ENCODE measurements at regions not wholly inside any gene's neighbourhood (a gene's known extent, or its start where the extent isn't known, plus 50 kb on each side); places are given as distances from the start of the nearest gene placed in this dataset.

GRCh38 chr3:82938821-82939328, 1177.4 kb upstream of the GBE1 start:
- ATAC-seq, result no peak
- no peak for TF ChIP-seq TOX (CRISPR knock-in tag; IDR thresholded peaks at IDR 0.05; ENCODE audit: borderline replicate concordance)
- no peak for TF ChIP-seq ISL1 (CRISPR knock-in tag; IDR thresholded peaks at IDR 0.05)
- no peak for TF ChIP-seq CREB5 (CRISPR knock-in tag; IDR thresholded peaks at IDR 0.05; ENCODE audit: low read depth)

- no peak for ATAC-seq
- TF ChIP-seq ARNTL (CRISPR knock-in tag; IDR thresholded peaks at IDR 0.05; ENCODE audit: borderline replicate concordance, low read depth), result no peak
- no peak for TF ChIP-seq CREB5 (CRISPR knock-in tag; IDR thresholded peaks at IDR 0.05; ENCODE audit: low read depth)
- TF ChIP-seq CSRNP3 (CRISPR knock-in tag; IDR thresholded peaks at IDR 0.05), result no peak
- TF ChIP-seq TCF4 (CRISPR knock-in tag; IDR thresholded peaks at IDR 0.05; ENCODE audit: borderline replicate concordance), result no peak
- no peak for TF ChIP-seq SNAI2 (CRISPR knock-in tag; IDR thresholded peaks at IDR 0.05)
- no peak for TF ChIP-seq TSHZ2 (CRISPR knock-in tag; IDR thresholded peaks at IDR 0.05)
- TF ChIP-seq GLIS3 (CRISPR knock-in tag; IDR thresholded peaks at IDR 0.05), result no peak
- TF ChIP-seq BACH2 (CRISPR knock-in tag; IDR thresholded peaks at IDR 0.05; ENCODE audit: borderline replicate concordance), result no peak
- no peak for TF ChIP-seq ZFP30 (CRISPR knock-in tag; IDR thresholded peaks at IDR 0.05)
- TF ChIP-seq CSDC2 (CRISPR knock-in tag; IDR thresholded peaks at IDR 0.05), result no peak
- no peak for TF ChIP-seq PPARA (CRISPR knock-in tag; IDR thresholded peaks at IDR 0.05; ENCODE audit: borderline replicate concordance)
- no peak for TF ChIP-seq ESRRG (CRISPR knock-in tag; IDR thresholded peaks at IDR 0.05)
- no peak for TF ChIP-seq ZC3H10 (CRISPR knock-in tag; IDR thresholded peaks at IDR 0.05)
- no peak for TF ChIP-seq POU6F1 (CRISPR knock-in tag; IDR thresholded peaks at IDR 0.05; ENCODE audit: borderline replicate concordance, low read depth)
- no peak for TF ChIP-seq RARB (CRISPR knock-in tag; IDR thresholded peaks at IDR 0.05)
- TF ChIP-seq ZNF565 (CRISPR knock-in tag; conservative IDR thresholded peaks at IDR 0.05; ENCODE audit: low read depth), result no peak
- no peak for TF ChIP-seq OSR1 (CRISPR knock-in tag; IDR thresholded peaks at IDR 0.05)
- TF ChIP-seq TOX (CRISPR knock-in tag; IDR thresholded peaks at IDR 0.05; ENCODE audit: borderline replicate concordance), result no peak
- no peak for TF ChIP-seq ZNF70 (CRISPR knock-in tag; IDR thresholded peaks at IDR 0.05)
Measured at GRCh38 chr3:82927309-82928253, 1166.1 kb upstream of the GBE1 start.

GRCh38 chr3:82891028-82891427, 1129.6 kb upstream of the GBE1 start:
- ATAC-seq, result no peak
- no peak for TF ChIP-seq RARB (CRISPR knock-in tag; IDR thresholded peaks at IDR 0.05)
- no peak for TF ChIP-seq ZNF70 (CRISPR knock-in tag; IDR thresholded peaks at IDR 0.05)
- TF ChIP-seq TSHZ2 (CRISPR knock-in tag; IDR thresholded peaks at IDR 0.05), result no peak
- no peak for TF ChIP-seq PPARA (CRISPR knock-in tag; IDR thresholded peaks at IDR 0.05; ENCODE audit: borderline replicate concordance)
- TF ChIP-seq POU6F1 (CRISPR knock-in tag; IDR thresholded peaks at IDR 0.05; ENCODE audit: borderline replicate concordance, low read depth), result no peak
- no peak for TF ChIP-seq ARNTL (CRISPR knock-in tag; IDR thresholded peaks at IDR 0.05; ENCODE audit: borderline replicate concordance, low read depth)
- TF ChIP-seq OSR1 (CRISPR knock-in tag; IDR thresholded peaks at IDR 0.05), result no peak
- TF ChIP-seq SNAI2 (CRISPR knock-in tag; IDR thresholded peaks at IDR 0.05), result no peak
- TF ChIP-seq ZNF8 (CRISPR knock-in tag; IDR thresholded peaks at IDR 0.05), result no peak
- no peak for TF ChIP-seq GLIS3 (CRISPR knock-in tag; IDR thresholded peaks at IDR 0.05)
